ENCODE measurements at regions not wholly inside any gene's neighbourhood (a gene's known extent, or its start where the extent isn't known, plus 50 kb on each side); places are given as distances from the start of the nearest gene placed in this dataset.

DNA sequence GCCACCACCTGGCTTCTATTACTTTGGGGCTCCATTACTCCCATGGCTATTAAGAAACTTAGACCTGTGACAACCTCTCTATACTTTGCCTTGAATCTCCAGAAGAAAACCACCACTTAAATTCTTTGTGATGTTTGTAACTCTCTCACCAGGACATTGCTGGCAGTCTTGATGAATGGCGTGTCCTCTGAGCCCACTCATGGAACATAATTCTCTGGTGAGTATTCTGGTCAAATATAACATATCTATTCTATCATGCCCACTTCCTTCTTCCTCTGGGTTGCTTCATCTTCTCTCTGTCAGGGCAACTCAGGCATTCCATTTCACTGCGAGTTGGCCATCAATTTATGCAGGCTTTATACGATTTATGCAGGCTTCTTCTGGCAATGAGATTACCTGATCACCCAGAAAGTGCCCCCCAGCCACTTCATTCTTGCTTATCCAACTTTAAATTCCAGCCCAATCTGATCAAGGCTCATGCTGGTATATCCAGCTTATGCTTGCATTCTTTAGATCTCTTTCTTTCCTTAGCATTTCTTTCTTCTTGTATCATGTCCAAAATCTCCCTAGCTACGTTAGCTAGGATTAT is 112.0 kb upstream of the CHRM3 start:
- Histone ChIP-seq H3K36me3 (ENCODE audit: low read length) (no peaks in the 10 kb centered on the region), H4K20me1 (ENCODE audit: low read depth, low read length) (no peaks in the 10 kb centered on the region), H3K4me3 (ENCODE audit: insufficient read depth, low read length, poor library complexity, severe bottlenecking) (no peak overlapping the region), H3K4me2 (ENCODE audit: low read depth, low read length, poor library complexity, severe bottlenecking) (no peak overlapping the region), H3K9me2 (replicated peaks; ENCODE audit: insufficient read depth, low read length) (no peaks in the 10 kb centered on the region), H3K79me2 (ENCODE audit: insufficient read depth, low read length) (no peaks in the 10 kb centered on the region), H3K9ac (ENCODE audit: low read length) (no peak overlapping the region), H3K9me3 (ENCODE audit: insufficient read depth, low read length) (no peaks in the 10 kb centered on the region), H3K27me3 (ENCODE audit: low read length) (no peaks in the 10 kb centered on the region), H2AFZ (ENCODE audit: low read depth, low read length, severe bottlenecking) (no peak overlapping the region), H3K27ac (ENCODE audit: low read depth, low read length) (no peak overlapping the region), H3F3A (ENCODE audit: insufficient read depth) (no peaks in the 10 kb centered on the region)
- no peak for TF ChIP-seq CTCF (IDR thresholded peaks at IDR 0.05; ENCODE audit: insufficient read depth, low read length, poor library complexity, severe bottlenecking)
- no peak for TF ChIP-seq EZH2phosphoT487 (conservative IDR thresholded peaks at IDR 0.05; ENCODE audit: low read length)

- TF ChIP-seq CTCF (IDR thresholded peaks at IDR 0.05; ENCODE audit: insufficient read depth, low read length, poor library complexity, severe bottlenecking), result no peak
- no peak for TF ChIP-seq EZH2phosphoT487 (conservative IDR thresholded peaks at IDR 0.05; ENCODE audit: low read length)
- Histone ChIP-seq H3K4me3 (ENCODE audit: insufficient read depth, low read length, poor library complexity, severe bottlenecking) (no peak overlapping the region), H3K9me2 (replicated peaks; ENCODE audit: insufficient read depth, low read length) (no peaks in the 10 kb centered on the region), H4K20me1 (ENCODE audit: low read depth, low read length) (no peaks in the 10 kb centered on the region), H3K27me3 (ENCODE audit: low read length) (no peaks in the 10 kb centered on the region), H2AFZ (ENCODE audit: low read depth, low read length, severe bottlenecking) (no peak overlapping the region), H3K36me3 (ENCODE audit: low read length) (no peaks in the 10 kb centered on the region), H3K27ac (ENCODE audit: low read depth, low read length) (no peak overlapping the region), H3K9me3 (ENCODE audit: insufficient read depth, low read length) (no peaks in the 10 kb centered on the region), H3K79me2 (ENCODE audit: insufficient read depth, low read length) (no peaks in the 10 kb centered on the region), H3F3A (ENCODE audit: insufficient read depth) (no peaks in the 10 kb centered on the region), H3K4me2 (ENCODE audit: low read depth, low read length, poor library complexity, severe bottlenecking) (no peak overlapping the region), H3K9ac (ENCODE audit: low read length) (no peak overlapping the region)
Measured at GRCh38 chr1:239270509-239270908, 115.9 kb upstream of the CHRM3 start.

DNA sequence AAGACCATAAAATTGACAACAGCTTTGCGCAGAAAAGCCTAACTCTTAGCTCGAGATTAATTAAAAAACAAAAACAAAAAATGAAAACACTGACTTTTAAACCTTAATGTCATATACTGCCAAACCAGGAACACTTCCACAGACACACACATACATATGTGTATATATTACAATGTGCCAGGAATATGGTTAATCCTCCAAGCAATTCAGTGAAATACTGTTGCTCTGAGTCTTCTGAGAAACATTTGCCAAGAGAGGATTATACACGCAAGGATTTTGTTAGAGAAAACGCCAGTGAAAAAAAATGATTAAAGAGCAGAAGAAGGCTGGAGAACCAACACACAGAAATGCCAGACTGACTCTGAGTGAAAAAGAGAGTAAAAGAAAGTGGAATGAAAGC is 116.7 kb upstream of the CHRM3 start:
- H3K9me2 ChIP-seq (replicated peaks; ENCODE audit: insufficient read depth, low read length), result no peaks in the 10 kb centered on the region
- H3K4me3 ChIP-seq (ENCODE audit: insufficient read depth, low read length, poor library complexity, severe bottlenecking), result no peak overlapping the region
- H3K36me3 ChIP-seq (ENCODE audit: low read length), result no peaks in the 10 kb centered on the region
- H3K4me2 ChIP-seq (ENCODE audit: low read depth, low read length, poor library complexity, severe bottlenecking), result no peak overlapping the region
- no peaks in the 10 kb centered on the region for H3F3A ChIP-seq (ENCODE audit: insufficient read depth)
- TF ChIP-seq EZH2phosphoT487 (conservative IDR thresholded peaks at IDR 0.05; ENCODE audit: low read length) (no peak), CTCF (IDR thresholded peaks at IDR 0.05; ENCODE audit: insufficient read depth, low read length, poor library complexity, severe bottlenecking) (no peak)
- no peak overlapping the region for H3K9ac ChIP-seq (ENCODE audit: low read length)
- H3K27me3 ChIP-seq (ENCODE audit: low read length), result no peaks in the 10 kb centered on the region
- no peak overlapping the region for H2AFZ ChIP-seq (ENCODE audit: low read depth, low read length, severe bottlenecking)
- no peaks in the 10 kb centered on the region for H4K20me1 ChIP-seq (ENCODE audit: low read depth, low read length)
- H3K79me2 ChIP-seq (ENCODE audit: insufficient read depth, low read length), result no peaks in the 10 kb centered on the region
- H3K27ac ChIP-seq (ENCODE audit: low read depth, low read length), result no peak overlapping the region
- no peaks in the 10 kb centered on the region for H3K9me3 ChIP-seq (ENCODE audit: insufficient read depth, low read length)
